Adrenal gland (tissue), 9 donors: ENCODE measurements at regions not wholly inside any gene's neighbourhood (a gene's known extent, or its start where the extent isn't known, plus 50 kb on each side); places are given as distances from the start of the nearest gene placed in this dataset.

Source experiments
- DNase-seq, 7 donors: peaks; one replicate each; pipeline ENCODE4 v3.0.0-alpha.2; 2019 to 2020
- H3K27ac ChIP-seq, 5 donors: fragments of 200-600 bp; sonication (generic) in 4 of 5; 1 replicate in 3 of 5; 2 replicates in 2 of 5; pipeline versions ENCODE4 v1.5.1 to v1.8.0; 2016 to 2020; ENCODE audit warnings: mild to moderate bottlenecking in 1 of 5
- H3K27me3 ChIP-seq: fragments of 200-600 bp; 2 replicates; pipeline ENCODE4 v1.8.0; 2021
- H3K36me3 ChIP-seq, 2 donors: fragments of 200-600 bp; replicated peaks in 1 of 2; 1 replicate in 1 of 2; 2 replicates in 1 of 2; pipeline versions ENCODE4 v1.5.1 to v1.8.0; 2018 to 2022
- H3K4me1 ChIP-seq, 2 donors: fragments of 200-600 bp; replicated peaks in 1 of 2; 1 replicate in 1 of 2; 2 replicates in 1 of 2; pipeline versions ENCODE4 v1.5.1 to v1.8.0; 2018 to 2021
- H3K4me3 ChIP-seq, 4 donors: fragments of 200-600 bp; sonication (generic) in 3 of 4; one replicate each; pipeline ENCODE4 v1.5.1; 2016 to 2018
- H3K9me3 ChIP-seq, 3 donors: fragments of 200-600 bp; sonication (generic) in 1 of 3; replicated peaks in 1 of 3; 1 replicate in 2 of 3; 2 replicates in 1 of 3; pipeline versions ENCODE4 v1.5.1 to v1.8.0; 2016 to 2021
- POLR2A ChIP-seq, 2 donors: fragments of 450-650 bp; IDR thresholded peaks; one replicate each; pipeline ENCODE4 v1.6.1; 2017; ENCODE audit warnings: antibody characterized with exemption in 2 of 2, mild to moderate bottlenecking in 2 of 2, moderate library complexity in 1 of 2
- WGBS, 4 donors: extraction: QIAGEN DNeasy Blood & Tissue Kit in 2 of 4; methylation state at CpG; one replicate each; pipeline versions ENCODE4 v1.1.5 to v1.1.7; 2013 to 2017; 5-methylcytosine and 5-hydroxymethylcytosine counted together
- intact Hi-C, 2 donors: fragments of 100-400 bp; cut with DNase I; formaldehyde crosslinking; loops; one replicate each; pipeline versions ENCODE4 v1.14.1 to v1.15.0; 2022 to 2023
- TF ChIP-seq, protein P1 (sequence below), 6 experiments: fragments of 450-650 bp in 4 of 6; fragments of 200-600 bp in 2 of 6; sonication (generic) in 1 of 6; IDR thresholded peaks; 1 replicate in 5 of 6; 2 replicates in 1 of 6; pipeline versions ENCODE4 v1.5.1 to v1.8.0; 2016 to 2021; ENCODE audit warnings: antibody characterized with exemption in 6 of 6, mild to moderate bottlenecking in 2 of 6, moderate library complexity in 1 of 6
- donor health status: healthy with polysubstance abuse.
- donor health status: Bipolar disorder and iron deficiency.
- donor health status: DM: yes; HTN: yes; CAD: no.
- donor health status: DM: no; HTN: no; CAD: no.
- donor health status: DM: no; HTN: no; CAD: no.

DNA sequence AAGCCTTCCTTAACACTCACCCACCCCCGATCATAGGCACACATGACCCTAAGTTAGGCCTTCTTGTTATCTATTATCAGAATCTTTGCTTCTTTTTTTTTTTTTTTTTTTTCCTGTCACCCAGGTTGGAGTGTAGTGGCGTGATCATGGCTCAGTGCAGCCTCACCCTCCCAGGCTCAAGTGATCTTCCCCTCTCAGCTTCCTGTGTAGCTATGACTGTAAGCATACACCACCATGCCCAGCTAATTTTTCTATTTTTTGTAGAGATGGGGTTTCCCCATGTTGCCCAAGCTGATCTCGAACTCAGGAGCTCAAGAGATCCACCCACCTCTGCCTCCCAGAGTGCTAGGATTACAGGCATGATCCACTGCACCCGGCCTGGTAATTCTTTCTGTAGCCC is 328.7 kb downstream of the NR4A2 start:
- no peaks in the 10 kb centered on the region for H3K4me1 ChIP-seq
- H3K4me3 ChIP-seq, result no peak overlapping the region
- intact Hi-C loops, result no loop called here
- no peak overlapping the region for H3K27ac ChIP-seq
- H3K36me3 ChIP-seq, result no peaks in the 10 kb centered on the region
- DNase-seq, result no peak
- no peaks in the 10 kb centered on the region for H3K9me3 ChIP-seq
- no peaks in the 10 kb centered on the region for H3K27me3 ChIP-seq
- no peak for TF ChIP-seq POLR2A (IDR thresholded peaks at IDR 0.05)
- TF ChIP-seq, protein P1, sequence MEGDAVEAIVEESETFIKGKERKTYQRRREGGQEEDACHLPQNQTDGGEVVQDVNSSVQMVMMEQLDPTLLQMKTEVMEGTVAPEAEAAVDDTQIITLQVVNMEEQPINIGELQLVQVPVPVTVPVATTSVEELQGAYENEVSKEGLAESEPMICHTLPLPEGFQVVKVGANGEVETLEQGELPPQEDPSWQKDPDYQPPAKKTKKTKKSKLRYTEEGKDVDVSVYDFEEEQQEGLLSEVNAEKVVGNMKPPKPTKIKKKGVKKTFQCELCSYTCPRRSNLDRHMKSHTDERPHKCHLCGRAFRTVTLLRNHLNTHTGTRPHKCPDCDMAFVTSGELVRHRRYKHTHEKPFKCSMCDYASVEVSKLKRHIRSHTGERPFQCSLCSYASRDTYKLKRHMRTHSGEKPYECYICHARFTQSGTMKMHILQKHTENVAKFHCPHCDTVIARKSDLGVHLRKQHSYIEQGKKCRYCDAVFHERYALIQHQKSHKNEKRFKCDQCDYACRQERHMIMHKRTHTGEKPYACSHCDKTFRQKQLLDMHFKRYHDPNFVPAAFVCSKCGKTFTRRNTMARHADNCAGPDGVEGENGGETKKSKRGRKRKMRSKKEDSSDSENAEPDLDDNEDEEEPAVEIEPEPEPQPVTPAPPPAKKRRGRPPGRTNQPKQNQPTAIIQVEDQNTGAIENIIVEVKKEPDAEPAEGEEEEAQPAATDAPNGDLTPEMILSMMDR (IDR thresholded peaks at IDR 0.05), result no peak
- 77 to 83% (median 80%) methylated on average over 4 of the region's 4 CpGs for WGBS, 4 donors

DNA sequence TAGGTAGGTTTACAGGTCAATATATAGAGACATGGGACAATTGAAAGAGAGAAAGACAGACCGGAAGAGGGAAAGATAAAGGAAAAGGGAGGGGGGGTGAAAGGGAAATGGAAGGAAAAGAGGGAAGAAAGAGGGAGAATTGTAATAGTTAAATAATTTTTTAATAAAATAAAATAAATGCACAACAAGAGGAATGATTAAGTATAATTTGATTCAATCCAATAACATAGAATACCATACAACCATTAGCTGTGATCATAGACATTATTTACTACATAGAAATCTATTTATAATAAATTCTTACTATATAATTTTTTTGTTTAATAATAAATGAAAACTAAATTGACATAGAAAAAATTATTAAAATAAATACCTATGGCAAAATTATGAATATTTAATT is 330.7 kb downstream of the NR4A2 start:
- DNase-seq, result no peak
- H3K27ac ChIP-seq, result no peak overlapping the region

DNA sequence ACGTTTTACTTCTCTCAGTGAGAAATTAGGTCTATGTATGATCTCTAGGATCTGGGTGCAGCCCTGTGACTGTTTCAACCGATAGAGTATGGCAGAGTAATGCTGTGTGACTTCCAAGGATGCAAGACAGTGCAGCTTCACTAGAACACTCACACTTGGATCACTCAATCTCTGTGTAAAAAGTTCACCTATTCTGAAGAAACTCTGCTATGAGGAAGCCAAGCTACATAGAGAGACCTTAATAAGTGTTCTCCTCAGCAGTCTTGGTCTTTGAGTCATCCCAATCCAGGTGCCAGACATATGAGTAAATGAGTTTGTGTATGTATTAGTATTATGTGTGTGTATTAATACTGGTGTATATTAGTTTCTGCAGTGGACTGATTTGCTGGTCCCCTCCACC is 335.0 kb downstream of the NR4A2 start:
- WGBS, 4 donors, result 58 to 82% (median 71%) methylated on average over 2 of the region's 2 CpGs
- TF ChIP-seq POLR2A (IDR thresholded peaks at IDR 0.05), result no peak
- TF ChIP-seq, protein P1 (IDR thresholded peaks at IDR 0.05), result no peak
- Histone ChIP-seq H3K9me3 (no peaks in the 10 kb centered on the region), H3K4me3 (no peak overlapping the region), H3K27ac (no peak overlapping the region), H3K36me3 (no peaks in the 10 kb centered on the region), H3K27me3 (no peaks in the 10 kb centered on the region), H3K4me1 (no peaks in the 10 kb centered on the region)
- intact Hi-C loops, result no loop called here
- no peak for DNase-seq

More for the DNA sequence above, 330.7 kb downstream of the NR4A2 start:
- Histone ChIP-seq H3K36me3 (no peaks in the 10 kb centered on the region), H3K9me3 (no peaks in the 10 kb centered on the region), H3K4me3 (no peak overlapping the region), H3K4me1 (no peaks in the 10 kb centered on the region), H3K27me3 (no peaks in the 10 kb centered on the region)
- 88 to 97% (median 92%) methylated on average over 1 of the region's 1 CpG for WGBS, 4 donors
- intact Hi-C loops, result no loop called here
- TF ChIP-seq POLR2A (IDR thresholded peaks at IDR 0.05), result no peak
- TF ChIP-seq, protein P1 (IDR thresholded peaks at IDR 0.05), result no peak

DNA sequence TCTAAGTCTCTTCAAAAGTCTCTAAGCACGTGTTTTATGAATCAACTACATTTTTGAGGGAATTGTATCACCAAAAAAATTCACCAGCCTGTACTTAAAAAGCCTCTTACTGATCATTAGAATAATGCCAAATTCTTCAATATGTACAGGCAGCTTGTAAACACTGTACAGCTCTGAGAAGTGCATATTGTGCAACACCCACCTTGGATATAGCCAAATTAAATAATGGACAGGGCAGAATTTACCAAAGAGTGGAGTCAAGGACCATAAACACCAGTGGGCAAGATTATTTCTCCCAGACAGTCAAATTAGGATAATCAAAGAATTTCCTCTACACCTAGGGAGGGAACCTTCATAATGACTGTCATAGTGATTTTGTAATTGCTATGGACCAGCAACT is 338.2 kb downstream of the NR4A2 start:
- no peaks in the 10 kb centered on the region for H3K27me3 ChIP-seq
- 57 to 86% (median 74%) methylated on average over 1 of the region's 1 CpG for WGBS, 4 donors
- DNase-seq, result no peak
- TF ChIP-seq, protein P1 (IDR thresholded peaks at IDR 0.05), result no peak
- TF ChIP-seq POLR2A (IDR thresholded peaks at IDR 0.05), result no peak
- H3K4me3 ChIP-seq, result no peak overlapping the region
- no peaks in the 10 kb centered on the region for H3K9me3 ChIP-seq
- no peaks in the 10 kb centered on the region for H3K4me1 ChIP-seq
- no peak overlapping the region for H3K27ac ChIP-seq
- H3K36me3 ChIP-seq, result no peaks in the 10 kb centered on the region
- intact Hi-C loops, result no loop called here
